LNCaP clone FGC (cell line): ENCODE measurements at regions not wholly inside any gene's neighbourhood (a gene's known extent, or its start where the extent isn't known, plus 50 kb on each side); places are given as distances from the start of the nearest gene placed in this dataset.

ENCODE experiments used
- DNase-seq: peaks from one replicate; pipeline ENCODE4 v3.0.0-alpha.2; 2011; ENCODE audit warnings: low read depth
- H3K4me3 ChIP-seq: 2 replicates; pipeline ENCODE4 v1.5.1; 2011; ENCODE audit warnings: mild to moderate bottlenecking, low read depth, low read length, control low read depth
- CTCF ChIP-seq: IDR thresholded peaks from 2 replicates; pipeline ENCODE4 v1.5.1; 2012; ENCODE audit warnings: mild to moderate bottlenecking; ENCODE audit not compliant: control insufficient read depth, insufficient read depth; ENCODE audit errors: extremely low read depth

GRCh38 chr1:18552631-18553030, 71.9 kb downstream of the KLHDC7A start:
- TF ChIP-seq CTCF = no peak
- H3K4me3 ChIP-seq = no peak overlapping the region
- no peak for DNase-seq

GRCh38 chr1:18553388-18553787, 72.7 kb downstream of the KLHDC7A start:
- DNase-seq = no peak
- TF ChIP-seq CTCF = no peak
- H3K4me3 ChIP-seq = no peak overlapping the region

- TF ChIP-seq CTCF = no peak
- H3K4me3 ChIP-seq = no peak overlapping the region
- no peak for DNase-seq
Observed at GRCh38 chr1:18554099-18554498, 73.4 kb downstream of the KLHDC7A start.

GRCh38 chr1:18554597-18554996, 73.9 kb downstream of the KLHDC7A start:
- H3K4me3 ChIP-seq = no peak overlapping the region
- no peak for TF ChIP-seq CTCF
- peak; percentile 39 for DNase-seq

- no peak overlapping the region for H3K4me3 ChIP-seq
- no peak for DNase-seq
- no peak for TF ChIP-seq CTCF
Observed at GRCh38 chr1:18555036-18555435, 74.3 kb downstream of the KLHDC7A start.

GRCh38 chr1:18556364-18556763, 74.3 kb upstream of the PAX7 start:
- peak; percentile 42 for TF ChIP-seq CTCF
- peak; percentile 43 for DNase-seq
- H3K4me3 ChIP-seq = no peak overlapping the region

GRCh38 chr1:18557621-18558465, 72.8 kb upstream of the PAX7 start:
- no peak overlapping the region for H3K4me3 ChIP-seq
- no peak for TF ChIP-seq CTCF
- no peak for DNase-seq
